Nephron progenitor cell (in vitro differentiated cells): ENCODE measurements at regions not wholly inside any gene's neighbourhood (a gene's known extent, or its start where the extent isn't known, plus 50 kb on each side); places are given as distances from the start of the nearest gene placed in this dataset.

Experiments
- DNase-seq: peaks from one replicate; pipeline ENCODE4 v3.0.0; 2021
- H3K27ac Mint-ChIP-seq: 2 replicates; pipeline ENCODE4 v1.8.0; 2021; ENCODE audit warnings: mild to moderate bottlenecking, moderate library complexity, mixed read lengths
- H3K27me3 Mint-ChIP-seq: 2 replicates; pipeline ENCODE4 v1.8.0; 2021; ENCODE audit warnings: mild to moderate bottlenecking, low read depth, mixed read lengths; ENCODE audit not compliant: poor library complexity
- H3K36me3 Mint-ChIP-seq: 2 replicates; pipeline ENCODE4 v1.8.0; 2021; ENCODE audit warnings: low read depth, mixed read lengths
- H3K4me1 Mint-ChIP-seq: 2 replicates; pipeline ENCODE4 v1.8.0; 2021; ENCODE audit warnings: mixed read lengths
- H3K4me3 Mint-ChIP-seq: 2 replicates; pipeline ENCODE4 v1.8.0; 2021; ENCODE audit warnings: mild to moderate bottlenecking, moderate library complexity, mixed read lengths
- H3K9me3 Mint-ChIP-seq: 2 replicates; pipeline ENCODE4 v1.8.0; 2021; ENCODE audit warnings: mild to moderate bottlenecking, moderate library complexity, mixed read lengths
- TF ChIP-seq, protein P1 (sequence below): fragments of 200-600 bp; sonication (generic); IDR thresholded peaks from 2 replicates; pipeline ENCODE4 v1.5.0; 2021; ENCODE audit warnings: antibody characterized with exemption

DNA sequence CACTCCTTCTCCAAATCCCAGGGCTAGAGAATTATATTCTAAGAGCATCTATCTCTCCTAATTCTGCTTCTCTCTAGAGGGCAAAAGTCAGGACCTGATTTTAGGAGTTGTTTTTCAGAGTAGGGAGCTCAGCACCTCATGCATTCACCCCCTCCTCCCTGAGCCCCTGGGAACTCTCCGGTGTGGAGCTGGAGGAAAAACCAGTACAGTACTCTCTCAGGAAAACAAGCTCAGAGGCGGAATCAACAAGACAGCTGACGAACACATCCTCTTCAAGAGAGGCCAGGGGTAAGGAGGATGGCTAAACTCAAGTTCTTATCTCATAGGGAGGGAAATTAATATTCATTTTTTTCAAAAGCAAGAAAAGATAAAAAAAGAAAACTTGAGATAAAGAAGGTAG lies 120.1 kb upstream of the CDYL start:
- Mint-ChIP-seq H3K36me3 (peaks cover 4% of the 10 kb centered on the region), H3K4me3 (no peak overlapping the region), H3K27ac (no peak overlapping the region), H3K4me1 (peaks cover 22% of the 10 kb centered on the region), H3K27me3 (no peaks in the 10 kb centered on the region), H3K9me3 (peaks cover 10% of the 10 kb centered on the region)
- DNase-seq = no peak
- TF ChIP-seq, protein P1, sequence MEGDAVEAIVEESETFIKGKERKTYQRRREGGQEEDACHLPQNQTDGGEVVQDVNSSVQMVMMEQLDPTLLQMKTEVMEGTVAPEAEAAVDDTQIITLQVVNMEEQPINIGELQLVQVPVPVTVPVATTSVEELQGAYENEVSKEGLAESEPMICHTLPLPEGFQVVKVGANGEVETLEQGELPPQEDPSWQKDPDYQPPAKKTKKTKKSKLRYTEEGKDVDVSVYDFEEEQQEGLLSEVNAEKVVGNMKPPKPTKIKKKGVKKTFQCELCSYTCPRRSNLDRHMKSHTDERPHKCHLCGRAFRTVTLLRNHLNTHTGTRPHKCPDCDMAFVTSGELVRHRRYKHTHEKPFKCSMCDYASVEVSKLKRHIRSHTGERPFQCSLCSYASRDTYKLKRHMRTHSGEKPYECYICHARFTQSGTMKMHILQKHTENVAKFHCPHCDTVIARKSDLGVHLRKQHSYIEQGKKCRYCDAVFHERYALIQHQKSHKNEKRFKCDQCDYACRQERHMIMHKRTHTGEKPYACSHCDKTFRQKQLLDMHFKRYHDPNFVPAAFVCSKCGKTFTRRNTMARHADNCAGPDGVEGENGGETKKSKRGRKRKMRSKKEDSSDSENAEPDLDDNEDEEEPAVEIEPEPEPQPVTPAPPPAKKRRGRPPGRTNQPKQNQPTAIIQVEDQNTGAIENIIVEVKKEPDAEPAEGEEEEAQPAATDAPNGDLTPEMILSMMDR = no peak

DNA sequence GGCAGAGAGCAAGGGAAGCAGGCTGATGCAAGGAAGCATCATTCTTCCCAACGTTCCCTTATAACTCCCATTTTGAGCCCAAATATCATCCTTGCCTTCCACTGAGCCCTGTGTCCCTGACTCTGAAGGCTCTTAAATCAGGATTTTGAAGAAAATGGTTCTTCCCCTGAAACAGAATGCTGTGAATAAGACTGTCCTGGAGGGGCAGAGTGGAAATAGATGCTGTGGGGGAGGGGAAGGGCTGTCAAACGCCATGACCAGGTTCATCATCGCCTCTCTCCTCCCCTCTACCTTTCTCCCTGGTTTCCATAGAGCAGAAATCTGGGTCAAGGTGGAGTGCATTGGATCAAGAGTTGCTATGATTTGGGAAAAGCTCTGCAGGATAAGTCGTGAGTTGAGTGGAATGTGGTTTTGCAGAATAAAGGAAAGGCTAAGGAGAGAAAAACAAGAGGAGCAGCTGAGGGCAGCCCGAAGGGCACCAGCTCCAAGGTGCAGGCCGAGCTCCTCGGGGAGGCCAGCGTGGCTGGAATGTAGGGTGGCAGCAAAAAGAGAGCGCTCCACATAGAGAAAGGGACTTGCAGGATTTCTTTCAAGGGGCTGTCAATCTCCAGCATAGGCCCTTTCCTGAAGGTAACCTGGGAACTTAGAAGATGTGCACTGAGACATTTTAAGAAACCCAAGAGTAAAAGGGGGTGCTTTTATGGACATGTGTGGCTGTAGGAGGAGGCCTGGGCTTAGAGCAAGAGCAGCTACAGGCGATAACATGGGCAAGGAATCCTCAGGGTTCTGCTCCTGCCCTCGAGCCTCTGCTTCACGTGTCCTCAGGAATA lies 120.8 kb upstream of the CDYL start:
- Mint-ChIP-seq H3K27me3 (no peaks in the 10 kb centered on the region), H3K27ac (no peak overlapping the region), H3K4me3 (no peak overlapping the region), H3K9me3 (peaks cover 12% of the 10 kb centered on the region), H3K36me3 (peaks cover 4% of the 10 kb centered on the region), H3K4me1 (peaks cover 18% of the 10 kb centered on the region)
- no peak for DNase-seq
- TF ChIP-seq, protein P1 = no peak

DNA sequence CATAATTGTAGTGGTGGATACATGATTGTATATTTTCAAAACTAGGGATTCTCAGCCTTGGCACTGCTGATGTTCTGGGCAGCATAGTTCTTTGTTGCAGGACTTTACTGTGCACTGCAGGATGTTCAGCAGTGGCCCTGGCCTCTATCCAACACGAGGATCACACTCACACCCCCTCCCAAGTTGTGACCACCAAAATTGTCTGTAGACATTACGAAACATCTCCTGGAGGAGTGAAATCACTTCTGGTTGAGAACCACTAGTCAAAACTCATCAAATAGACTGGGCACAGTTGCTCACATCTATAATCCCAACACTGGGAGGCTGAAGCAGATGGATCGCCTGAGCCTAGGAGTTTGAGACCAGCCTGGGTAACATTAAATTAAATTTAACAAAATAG lies 123.1 kb upstream of the CDYL start:
- H3K36me3 Mint-ChIP-seq = peaks cover 4% of the 10 kb centered on the region
- H3K4me3 Mint-ChIP-seq = no peak overlapping the region
- no peak for DNase-seq
- peaks cover 12% of the 10 kb centered on the region for H3K9me3 Mint-ChIP-seq
- no peaks in the 10 kb centered on the region for H3K27me3 Mint-ChIP-seq
- H3K27ac Mint-ChIP-seq = no peak overlapping the region
- peaks cover 19% of the 10 kb centered on the region for H3K4me1 Mint-ChIP-seq
- TF ChIP-seq, protein P1 = no peak

DNA sequence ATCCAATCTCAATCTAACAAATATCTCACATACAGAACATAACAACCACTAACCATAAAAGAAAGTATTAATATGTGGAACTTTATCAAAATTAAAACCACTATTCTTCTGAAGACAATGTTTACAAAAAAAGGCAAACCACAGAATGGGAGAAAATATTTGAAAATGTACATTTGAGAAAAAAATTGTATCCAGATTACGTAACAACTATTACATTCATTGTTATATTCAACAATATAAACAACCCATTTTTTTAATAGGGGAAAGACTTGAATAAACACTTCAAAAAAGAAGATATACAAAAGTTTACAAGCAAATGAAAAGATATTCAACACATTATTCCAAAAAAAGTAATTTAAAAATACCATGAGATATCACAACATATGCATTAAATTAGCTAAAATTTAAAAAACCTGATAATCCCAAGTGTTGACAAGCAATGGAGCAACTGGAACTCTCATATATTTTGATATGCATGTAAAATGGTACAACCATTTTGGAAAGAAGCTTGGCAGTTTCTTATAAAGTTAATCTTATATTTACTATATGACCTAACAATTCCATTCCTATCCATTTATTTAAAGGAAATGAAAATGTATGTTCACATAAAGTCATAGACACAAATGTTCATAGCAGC lies 124.3 kb upstream of the CDYL start:
- H3K4me1 Mint-ChIP-seq = peaks cover 30% of the 10 kb centered on the region
- H3K9me3 Mint-ChIP-seq = peaks cover 12% of the 10 kb centered on the region
- no peak overlapping the region for H3K4me3 Mint-ChIP-seq
- DNase-seq = no peak
- no peaks in the 10 kb centered on the region for H3K27me3 Mint-ChIP-seq
- TF ChIP-seq, protein P1 = no peak
- H3K27ac Mint-ChIP-seq = no peak overlapping the region
- peaks cover 4% of the 10 kb centered on the region for H3K36me3 Mint-ChIP-seq

DNA sequence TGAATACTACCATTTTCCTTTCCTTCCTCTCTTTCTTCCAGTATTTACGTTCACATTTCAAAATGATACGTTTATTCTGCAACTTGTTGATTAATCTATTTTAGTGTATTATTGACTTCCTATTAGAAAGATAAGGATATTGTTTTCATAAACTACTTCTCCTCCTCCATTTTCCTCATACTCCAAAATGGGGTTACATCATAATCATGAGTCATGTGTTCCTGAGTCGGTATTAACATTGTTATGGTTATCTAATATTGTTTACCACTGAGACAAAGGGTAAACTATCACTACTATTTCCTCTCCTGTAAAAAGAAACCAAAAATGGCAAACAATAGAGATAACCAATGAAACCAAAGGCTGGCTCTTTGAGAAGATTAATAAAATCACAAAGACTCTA lies 126.5 kb upstream of the CDYL start:
- no peak overlapping the region for H3K27ac Mint-ChIP-seq
- no peaks in the 10 kb centered on the region for H3K27me3 Mint-ChIP-seq
- no peak overlapping the region for H3K4me3 Mint-ChIP-seq
- TF ChIP-seq, protein P1 = no peak
- H3K9me3 Mint-ChIP-seq = peaks cover 12% of the 10 kb centered on the region
- DNase-seq = no peak
- H3K36me3 Mint-ChIP-seq = peaks cover 4% of the 10 kb centered on the region
- peaks cover 14% of the 10 kb centered on the region for H3K4me1 Mint-ChIP-seq
